Right hindlimb (tissue), 1 donor: ENCODE measurements at regions not wholly inside any gene's neighbourhood (a gene's known extent, or its start where the extent isn't known, plus 50 kb on each side); places are given as distances from the start of the nearest gene placed in this dataset.

Experiments used
- DNase-seq: peaks from one replicate; pipeline ENCODE4 v3.0.0-alpha.2; 2018

- no peak for DNase-seq
Observed at GRCh38 chr7:130897515-130898419, 163.8 kb upstream of the KLF14 start.

- no peak for DNase-seq
Observed at GRCh38 chr7:130899071-130899560, 165.1 kb upstream of the KLF14 start.

- DNase-seq, result no peak
Observed at GRCh38 chr7:130899638-130900401, 165.8 kb upstream of the KLF14 start.

GRCh38 chr7:130900471-130901076 lies 166.6 kb upstream of the KLF14 start:
- DNase-seq, result no peak

GRCh38 chr7:130901209-130901783 lies 167.3 kb upstream of the KLF14 start:
- DNase-seq, result peak; percentile 79

GRCh38 chr7:130902755-130903357 lies 168.8 kb upstream of the KLF14 start:
- no peak for DNase-seq

GRCh38 chr7:130903358-130903974 lies 169.5 kb upstream of the KLF14 start:
- DNase-seq, result no peak

GRCh38 chr7:130904031-130904757 lies 170.2 kb upstream of the KLF14 start:
- no peak for DNase-seq

GRCh38 chr7:130904792-130905191 lies 170.8 kb upstream of the KLF14 start:
- no peak for DNase-seq

GRCh38 chr7:130906575-130906974 lies 172.6 kb upstream of the KLF14 start:
- no peak for DNase-seq

- DNase-seq, result no peak
Observed at GRCh38 chr7:130907439-130907838, 173.4 kb upstream of the KLF14 start.

- DNase-seq, result no peak
Observed at GRCh38 chr7:130908345-130909160, 174.5 kb upstream of the KLF14 start.

GRCh38 chr7:130909161-130909836 lies 175.3 kb upstream of the KLF14 start:
- DNase-seq, result no peak

- DNase-seq, result no peak
Observed at GRCh38 chr7:130909881-130910672, 176.1 kb upstream of the KLF14 start.

GRCh38 chr7:130910949-130911944 lies 177.2 kb upstream of the KLF14 start:
- no peak for DNase-seq

- DNase-seq, result no peak
Observed at GRCh38 chr7:130912082-130912861, 178.3 kb upstream of the KLF14 start.
